ENCODE measurements at regions not wholly inside any gene's neighbourhood (a gene's known extent, or its start where the extent isn't known, plus 50 kb on each side); places are given as distances from the start of the nearest gene placed in this dataset.

GRCh38 chr2:200052627-200053026 lies 97.2 kb downstream of the MAIP1 start:
- no peaks in the 10 kb centered on the region for H3K36me3 Mint-ChIP-seq (ENCODE audit: low read depth)
- no peak overlapping the region for H3K27ac Mint-ChIP-seq
- no peak overlapping the region for H3K4me3 Mint-ChIP-seq
- no peaks in the 10 kb centered on the region for H3K4me1 Mint-ChIP-seq (ENCODE audit: low read depth)
- ATAC-seq, result no peak
- CTCF ChIA-PET, result no interaction called here
- TF ChIP-seq, protein P1, sequence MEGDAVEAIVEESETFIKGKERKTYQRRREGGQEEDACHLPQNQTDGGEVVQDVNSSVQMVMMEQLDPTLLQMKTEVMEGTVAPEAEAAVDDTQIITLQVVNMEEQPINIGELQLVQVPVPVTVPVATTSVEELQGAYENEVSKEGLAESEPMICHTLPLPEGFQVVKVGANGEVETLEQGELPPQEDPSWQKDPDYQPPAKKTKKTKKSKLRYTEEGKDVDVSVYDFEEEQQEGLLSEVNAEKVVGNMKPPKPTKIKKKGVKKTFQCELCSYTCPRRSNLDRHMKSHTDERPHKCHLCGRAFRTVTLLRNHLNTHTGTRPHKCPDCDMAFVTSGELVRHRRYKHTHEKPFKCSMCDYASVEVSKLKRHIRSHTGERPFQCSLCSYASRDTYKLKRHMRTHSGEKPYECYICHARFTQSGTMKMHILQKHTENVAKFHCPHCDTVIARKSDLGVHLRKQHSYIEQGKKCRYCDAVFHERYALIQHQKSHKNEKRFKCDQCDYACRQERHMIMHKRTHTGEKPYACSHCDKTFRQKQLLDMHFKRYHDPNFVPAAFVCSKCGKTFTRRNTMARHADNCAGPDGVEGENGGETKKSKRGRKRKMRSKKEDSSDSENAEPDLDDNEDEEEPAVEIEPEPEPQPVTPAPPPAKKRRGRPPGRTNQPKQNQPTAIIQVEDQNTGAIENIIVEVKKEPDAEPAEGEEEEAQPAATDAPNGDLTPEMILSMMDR (IDR thresholded peaks at IDR 0.05), result no peak
- no peak for DNase-seq
- no peaks in the 10 kb centered on the region for H3K9me3 Mint-ChIP-seq
- intact Hi-C loops (cut with micrococcal nuclease), result no loop called here
- peaks cover 15% of the 10 kb centered on the region for H3K27me3 Mint-ChIP-seq
- POLR2A ChIA-PET, result no interaction called here

- DNase-seq (no peak), ATAC-seq (no peak)
- no peaks in the 10 kb centered on the region for H3K4me1 Mint-ChIP-seq (ENCODE audit: low read depth)
- ChIA-PET CTCF (interaction anchor here (0.9 kb wide), 1 partner anchor 20 kb away, joined by 3 read pairs; no protein-coding TSS in a partner anchor), POLR2A (no interaction called here)
- H3K9me3 Mint-ChIP-seq, result no peaks in the 10 kb centered on the region
- H3K36me3 Mint-ChIP-seq (ENCODE audit: low read depth), result no peaks in the 10 kb centered on the region
- intact Hi-C loops (cut with micrococcal nuclease), result no loop called here
- no peak overlapping the region for H3K4me3 Mint-ChIP-seq
- H3K27me3 Mint-ChIP-seq, result peaks cover 20% of the 10 kb centered on the region
- no peak overlapping the region for H3K27ac Mint-ChIP-seq
- TF ChIP-seq, protein P1 (IDR thresholded peaks at IDR 0.05), result no peak
These were observed 99.5 kb downstream of the MAIP1 start for GRCh38 chr2:200054681-200055468.

GRCh38 chr2:200056105-200056504 lies 100.7 kb downstream of the MAIP1 start:
- H3K27me3 Mint-ChIP-seq, result peaks cover 22% of the 10 kb centered on the region
- no peak overlapping the region for H3K27ac Mint-ChIP-seq
- ATAC-seq, result no peak
- POLR2A ChIA-PET, result interaction anchor here (0.6 kb wide), 2 partner anchors 12 to 19 kb away, joined by 3 read pairs; no protein-coding TSS in a partner anchor
- no peak for DNase-seq
- H3K4me1 Mint-ChIP-seq (ENCODE audit: low read depth), result no peaks in the 10 kb centered on the region
- intact Hi-C loops (cut with micrococcal nuclease), result no loop called here
- H3K36me3 Mint-ChIP-seq (ENCODE audit: low read depth), result no peaks in the 10 kb centered on the region
- CTCF ChIA-PET, result no interaction called here
- TF ChIP-seq, protein P1 (IDR thresholded peaks at IDR 0.05), result no peak
- no peak overlapping the region for H3K4me3 Mint-ChIP-seq
- no peaks in the 10 kb centered on the region for H3K9me3 Mint-ChIP-seq

DNA sequence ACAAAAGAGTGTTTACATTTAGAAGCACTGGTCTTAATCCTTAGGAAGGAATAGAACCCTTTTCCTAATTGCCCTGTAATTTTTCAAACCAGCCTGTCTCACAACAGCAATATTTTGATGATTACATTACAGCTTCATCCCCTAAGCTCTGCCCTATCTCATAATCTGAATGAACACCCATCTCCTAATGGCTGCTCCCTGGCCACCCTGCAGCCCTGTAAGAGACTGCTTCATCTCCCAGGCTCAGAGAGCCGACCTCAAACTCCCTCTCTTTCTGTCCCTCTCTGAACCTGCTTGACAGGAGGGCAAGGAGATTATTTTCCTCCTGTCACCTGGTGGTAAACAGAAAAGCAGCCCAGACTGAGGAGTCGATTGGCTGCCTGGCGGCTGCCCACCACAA lies 107.8 kb downstream of the MAIP1 start:
- no peak for ATAC-seq
- intact Hi-C loops (cut with micrococcal nuclease), result no loop called here
- TF ChIP-seq, protein P1 (IDR thresholded peaks at IDR 0.05), result no peak
- H3K9me3 Mint-ChIP-seq, result no peaks in the 10 kb centered on the region
- ChIA-PET POLR2A (no interaction called here), CTCF (no interaction called here)
- H3K36me3 Mint-ChIP-seq (ENCODE audit: low read depth), result no peaks in the 10 kb centered on the region
- peaks cover 15% of the 10 kb centered on the region for H3K27me3 Mint-ChIP-seq
- H3K27ac Mint-ChIP-seq, result no peak overlapping the region
- DNase-seq, result no peak
- H3K4me3 Mint-ChIP-seq, result no peak overlapping the region
- H3K4me1 Mint-ChIP-seq (ENCODE audit: low read depth), result no peaks in the 10 kb centered on the region

GRCh38 chr2:200064879-200065278 lies 109.5 kb downstream of the MAIP1 start:
- ChIA-PET CTCF (no interaction called here), POLR2A (no interaction called here)
- no peak overlapping the region for H3K4me3 Mint-ChIP-seq
- ATAC-seq (no peak), DNase-seq (no peak)
- H3K27ac Mint-ChIP-seq, result no peak overlapping the region
- no peaks in the 10 kb centered on the region for H3K36me3 Mint-ChIP-seq (ENCODE audit: low read depth)
- no peaks in the 10 kb centered on the region for H3K9me3 Mint-ChIP-seq
- intact Hi-C loops (cut with micrococcal nuclease), result no loop called here
- TF ChIP-seq, protein P1 (IDR thresholded peaks at IDR 0.05), result no peak
- peaks cover 10% of the 10 kb centered on the region for H3K27me3 Mint-ChIP-seq
- no peaks in the 10 kb centered on the region for H3K4me1 Mint-ChIP-seq (ENCODE audit: low read depth)

All from activated CD8-positive, alpha-beta T cell treated with anti-CD3 and anti-CD28 coated beads for 36 hours (primary cell).